H1 (cell line): ENCODE measurements at regions not wholly inside any gene's neighbourhood (a gene's known extent, or its start where the extent isn't known, plus 50 kb on each side); places are given as distances from the start of the nearest gene placed in this dataset.

Experiments
- EP300 ChIP-seq, 2 experiments: IDR thresholded peaks; 1 replicate in 1 of 2; 2 replicates in 1 of 2; pipeline ENCODE4 v1.6.1; 2011 to 2012; ENCODE audit warnings: low read depth in 2 of 2, low read length in 2 of 2, mild to moderate bottlenecking in 2 of 2, borderline replicate concordance in 1 of 2, inconsistent platforms in 1 of 2, moderate library complexity in 1 of 2
- EZH2 ChIP-seq: fragments of 200-600 bp; sonication (generic); IDR thresholded peaks from 2 replicates; pipeline ENCODE4 v1.7.1; 2012; ENCODE audit warnings: low read depth, mild to moderate bottlenecking, moderate library complexity, low read length, inconsistent platforms; ENCODE audit not compliant: severe bottlenecking
- POLR2A ChIP-seq, 2 experiments: IDR thresholded peaks; 1 replicate in 1 of 2; 2 replicates in 1 of 2; pipeline ENCODE4 v1.6.1; 2011; ENCODE audit warnings: low read depth in 2 of 2, low read length in 2 of 2, mild to moderate bottlenecking in 2 of 2; ENCODE audit errors: control extremely low read depth in 1 of 2
- POLR2AphosphoS5 ChIP-seq: IDR thresholded peaks from 2 replicates; pipeline ENCODE4 v1.6.1; 2011; ENCODE audit warnings: low read depth, low read length
- RNF2 ChIP-seq: fragments of 200-900, 300-1000 bp; sonication (generic); IDR thresholded peaks from 2 replicates; pipeline ENCODE4 v1.7.1; 2016; ENCODE audit warnings: borderline replicate concordance, low read depth, mild to moderate bottlenecking, antibody characterized with exemption, low read length; ENCODE audit not compliant: poor library complexity, severe bottlenecking; ENCODE audit errors: missing control alignments
- TF ChIP-seq, protein P1 (sequence below), 3 experiments: IDR thresholded peaks; 1 replicate in 2 of 3; 2 replicates in 1 of 3; pipeline versions ENCODE4 v1.5.1 to v1.6.1; 2011; ENCODE audit warnings: low read length in 3 of 3, mild to moderate bottlenecking in 3 of 3, inconsistent platforms in 2 of 3, low read depth in 1 of 3, moderate library complexity in 1 of 3; ENCODE audit not compliant: insufficient read depth in 1 of 3; ENCODE audit errors: control extremely low read depth in 1 of 3

DNA sequence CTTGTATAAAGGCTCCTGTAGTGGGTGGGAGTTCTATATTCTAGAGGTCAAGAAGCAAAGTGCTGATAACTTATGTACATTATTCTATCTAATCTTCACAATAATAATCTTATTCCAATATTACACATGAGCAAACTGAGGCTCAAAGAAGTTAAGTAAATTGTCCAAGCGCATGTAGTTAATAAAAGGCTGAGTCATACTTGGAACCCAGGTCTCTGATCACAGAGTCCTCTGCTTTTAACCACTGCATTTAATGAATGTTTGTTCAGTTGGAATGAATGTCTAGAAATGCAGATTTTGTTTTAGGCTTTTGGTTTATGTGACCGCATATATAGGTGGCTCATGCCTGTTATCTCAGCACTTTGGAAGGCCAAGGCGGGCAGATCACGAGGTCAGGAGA, 88.4 kb upstream of the PAQR3 start:
- TF ChIP-seq, protein P1, sequence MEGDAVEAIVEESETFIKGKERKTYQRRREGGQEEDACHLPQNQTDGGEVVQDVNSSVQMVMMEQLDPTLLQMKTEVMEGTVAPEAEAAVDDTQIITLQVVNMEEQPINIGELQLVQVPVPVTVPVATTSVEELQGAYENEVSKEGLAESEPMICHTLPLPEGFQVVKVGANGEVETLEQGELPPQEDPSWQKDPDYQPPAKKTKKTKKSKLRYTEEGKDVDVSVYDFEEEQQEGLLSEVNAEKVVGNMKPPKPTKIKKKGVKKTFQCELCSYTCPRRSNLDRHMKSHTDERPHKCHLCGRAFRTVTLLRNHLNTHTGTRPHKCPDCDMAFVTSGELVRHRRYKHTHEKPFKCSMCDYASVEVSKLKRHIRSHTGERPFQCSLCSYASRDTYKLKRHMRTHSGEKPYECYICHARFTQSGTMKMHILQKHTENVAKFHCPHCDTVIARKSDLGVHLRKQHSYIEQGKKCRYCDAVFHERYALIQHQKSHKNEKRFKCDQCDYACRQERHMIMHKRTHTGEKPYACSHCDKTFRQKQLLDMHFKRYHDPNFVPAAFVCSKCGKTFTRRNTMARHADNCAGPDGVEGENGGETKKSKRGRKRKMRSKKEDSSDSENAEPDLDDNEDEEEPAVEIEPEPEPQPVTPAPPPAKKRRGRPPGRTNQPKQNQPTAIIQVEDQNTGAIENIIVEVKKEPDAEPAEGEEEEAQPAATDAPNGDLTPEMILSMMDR (IDR thresholded peaks at IDR 0.05; ENCODE audit: control extremely low read depth in 1 of 3, insufficient read depth in 1 of 3, low read depth in 1 of 3, low read length in 3 of 3): no peak
- TF ChIP-seq RNF2: no peak
- no peak for TF ChIP-seq POLR2A (IDR thresholded peaks at IDR 0.05; ENCODE audit: control extremely low read depth in 1 of 2, low read depth in 2 of 2, low read length in 2 of 2)
- TF ChIP-seq EZH2: no peak
- TF ChIP-seq POLR2AphosphoS5: no peak
- TF ChIP-seq EP300 (IDR thresholded peaks at IDR 0.05; ENCODE audit: borderline replicate concordance in 1 of 2, low read depth in 2 of 2, low read length in 2 of 2): no peak
